ENCODE measurements at regions not wholly inside any gene's neighbourhood (a gene's known extent, or its start where the extent isn't known, plus 50 kb on each side); places are given as distances from the start of the nearest gene placed in this dataset.

DNA sequence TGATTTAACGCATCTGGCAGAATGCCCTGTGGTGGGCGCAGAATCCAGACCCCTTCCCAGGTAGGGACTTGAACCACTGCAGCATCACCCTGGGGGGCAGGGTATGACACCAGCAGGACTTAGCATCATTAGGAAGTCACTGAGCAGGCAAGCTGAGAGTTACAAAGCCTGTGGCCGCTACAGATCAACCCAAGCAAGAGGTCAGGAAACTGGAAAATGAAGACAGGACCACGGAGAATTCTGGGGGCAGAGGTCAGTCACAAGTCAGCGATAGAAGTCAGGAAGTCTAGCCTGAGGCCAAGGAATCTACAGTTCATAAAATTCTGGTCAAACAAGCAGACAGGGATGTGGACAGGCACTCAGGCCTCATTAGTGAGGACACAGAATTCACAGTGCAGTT lies 108.4 kb downstream of the CHIC2 start:
- TF ChIP-seq CTCF (IDR thresholded peaks at IDR 0.05) (no peak), POLR2AphosphoS5 (IDR thresholded peaks at IDR 0.05) (no peak), POLR2A (IDR thresholded peaks at IDR 0.05) (no peak)
